GM19467 (cell line): ENCODE measurements at regions not wholly inside any gene's neighbourhood (a gene's known extent, or its start where the extent isn't known, plus 50 kb on each side); places are given as distances from the start of the nearest gene placed in this dataset.

Experiments used
- ATAC-seq: cut with Tn5 transposase; IDR thresholded peaks from one replicate; pipeline ENCODE4 v1.9.1; 2021; ENCODE audit warnings: mild to moderate bottlenecking, moderate library complexity; ENCODE audit not compliant: unreplicated experiment

DNA sequence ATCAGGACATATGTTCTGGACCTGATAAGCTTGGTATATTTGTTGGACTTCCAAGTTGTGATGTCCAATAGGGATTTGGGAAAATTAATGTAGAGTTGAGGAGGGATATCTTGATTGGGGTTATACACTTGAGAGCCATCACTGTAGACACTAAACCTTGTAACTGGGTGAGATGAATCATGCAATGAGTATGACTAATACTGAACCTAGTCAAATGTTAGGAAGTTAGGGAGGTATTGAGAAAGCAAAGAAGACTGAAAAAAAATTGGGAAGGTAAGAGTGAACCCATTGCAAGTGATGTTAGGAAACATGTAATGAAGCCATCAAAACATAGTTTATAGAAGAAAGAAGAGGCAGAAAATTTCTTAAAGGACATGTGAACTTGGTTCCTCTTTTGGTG lies 668.4 kb upstream of the CDH9 start:
- ATAC-seq = no peak

DNA sequence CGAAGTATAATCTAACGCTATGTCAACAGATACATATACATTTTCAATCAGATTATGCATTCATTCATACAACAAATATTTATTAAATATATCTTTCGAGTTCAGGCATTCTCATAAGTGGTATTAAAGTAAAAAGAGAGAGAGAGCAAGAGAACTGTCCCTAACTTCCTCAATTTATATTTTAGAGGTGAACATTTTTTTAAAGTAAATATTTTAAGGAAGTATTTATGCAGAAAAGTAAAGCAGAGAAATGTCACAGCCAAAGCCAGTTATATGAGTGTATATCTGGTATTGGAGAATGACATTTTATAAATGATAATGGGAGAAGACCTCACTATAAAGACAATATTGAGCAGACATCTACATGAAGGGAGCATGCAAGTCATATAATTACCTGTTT lies 667.3 kb upstream of the CDH9 start:
- no peak for ATAC-seq

DNA sequence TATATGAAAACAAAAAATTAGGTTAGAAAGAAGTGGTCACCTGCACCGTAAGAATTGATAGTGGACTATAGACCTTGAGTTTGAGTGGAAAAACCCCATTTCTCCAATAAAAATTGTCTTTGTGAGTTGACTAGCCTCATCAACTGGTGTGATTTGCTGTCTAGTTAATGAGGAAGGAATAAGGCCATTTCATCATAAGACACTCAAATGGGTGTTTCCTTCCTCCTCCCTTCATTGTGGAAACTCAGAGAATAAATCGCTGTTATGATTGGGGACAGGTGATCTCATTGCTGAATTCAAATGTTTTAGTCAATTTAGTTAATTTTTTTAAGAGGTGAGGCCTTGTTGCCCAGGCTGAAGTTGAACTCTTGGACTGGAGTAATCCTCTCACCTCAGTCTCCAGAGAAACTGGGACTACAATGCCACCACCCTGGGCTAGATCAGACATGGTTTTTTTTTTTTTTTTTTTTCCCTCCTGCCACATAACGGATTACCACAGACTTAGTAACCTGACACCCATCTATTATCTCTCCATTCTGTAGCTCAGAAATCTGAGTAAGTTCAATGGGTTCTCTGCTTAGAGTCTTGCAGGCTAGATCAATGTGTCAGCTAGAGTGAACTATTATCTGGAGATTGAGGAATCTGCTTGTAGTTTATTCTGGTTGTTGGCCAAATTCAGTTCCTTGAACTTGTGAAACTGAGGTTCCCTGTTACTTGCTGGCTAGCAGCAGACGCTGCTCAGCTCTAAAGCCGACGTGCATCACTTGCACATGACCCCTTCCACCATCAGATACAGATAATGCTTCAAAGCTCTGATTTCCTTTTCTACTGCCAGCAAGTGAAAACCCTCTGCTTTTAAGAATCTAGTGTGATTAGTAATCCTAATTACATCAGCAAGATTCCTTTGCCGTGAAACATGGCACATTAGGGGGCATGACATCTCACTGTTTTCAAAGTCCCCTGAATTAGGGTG lies 663.8 kb upstream of the CDH9 start:
- no peak for ATAC-seq

DNA sequence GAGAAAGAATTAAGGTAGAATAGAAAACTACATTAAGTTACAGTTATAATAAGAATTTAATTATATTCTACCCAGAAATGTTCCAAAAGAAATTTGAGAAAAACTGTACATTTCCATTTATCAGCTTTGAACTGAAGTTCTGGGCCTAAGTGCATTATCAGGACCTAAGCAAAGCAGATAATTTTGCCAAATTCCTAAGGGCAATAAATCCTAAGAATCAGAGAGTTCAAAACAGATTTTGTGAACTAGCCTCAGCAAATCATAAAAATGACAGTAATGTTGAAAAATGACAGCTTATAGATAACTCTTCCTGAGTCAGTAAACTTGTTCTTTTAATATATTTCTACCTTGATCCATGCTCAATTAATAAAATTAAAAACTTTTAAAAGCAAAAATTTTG lies 662.1 kb upstream of the CDH9 start:
- no peak for ATAC-seq

DNA sequence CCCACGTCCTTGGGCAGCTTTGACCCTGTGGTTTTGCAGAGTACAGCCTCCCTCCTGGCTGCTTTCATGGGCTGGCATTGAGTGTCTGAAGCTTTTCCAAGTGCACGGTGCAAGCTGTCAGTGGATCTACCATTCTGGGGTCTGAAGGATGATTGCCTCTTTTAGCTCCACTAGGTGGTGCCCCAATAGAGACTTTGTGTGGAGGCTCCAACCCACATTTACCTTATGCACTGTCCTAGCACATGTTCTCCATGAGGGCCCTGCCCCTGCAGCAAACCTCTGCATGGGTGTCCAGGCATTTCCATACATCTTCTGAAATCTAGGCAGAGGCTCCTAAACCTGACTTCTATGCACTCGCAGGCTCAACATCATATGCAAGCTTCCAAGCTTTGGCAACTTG lies 644.2 kb upstream of the CDH9 start:
- ATAC-seq = no peak

DNA sequence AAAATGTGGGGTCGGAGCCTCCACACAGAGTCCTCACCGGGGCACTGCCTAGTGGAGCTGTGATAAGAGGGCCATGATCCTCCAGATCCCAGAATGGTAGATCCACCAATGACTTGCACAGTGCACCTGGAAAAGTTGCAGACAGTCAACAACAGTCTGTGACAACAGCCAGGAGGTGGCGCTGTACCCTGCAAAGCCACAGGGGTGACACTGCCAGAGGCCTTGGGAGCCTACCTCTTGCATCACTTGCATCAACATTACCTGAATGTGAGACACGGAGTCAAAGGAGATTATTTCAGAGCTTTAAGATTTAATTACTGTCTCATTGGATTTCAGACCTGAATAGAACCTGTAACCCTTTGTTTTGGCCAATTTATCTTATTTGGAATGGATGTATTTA lies 614.1 kb upstream of the CDH9 start:
- no peak for ATAC-seq

DNA sequence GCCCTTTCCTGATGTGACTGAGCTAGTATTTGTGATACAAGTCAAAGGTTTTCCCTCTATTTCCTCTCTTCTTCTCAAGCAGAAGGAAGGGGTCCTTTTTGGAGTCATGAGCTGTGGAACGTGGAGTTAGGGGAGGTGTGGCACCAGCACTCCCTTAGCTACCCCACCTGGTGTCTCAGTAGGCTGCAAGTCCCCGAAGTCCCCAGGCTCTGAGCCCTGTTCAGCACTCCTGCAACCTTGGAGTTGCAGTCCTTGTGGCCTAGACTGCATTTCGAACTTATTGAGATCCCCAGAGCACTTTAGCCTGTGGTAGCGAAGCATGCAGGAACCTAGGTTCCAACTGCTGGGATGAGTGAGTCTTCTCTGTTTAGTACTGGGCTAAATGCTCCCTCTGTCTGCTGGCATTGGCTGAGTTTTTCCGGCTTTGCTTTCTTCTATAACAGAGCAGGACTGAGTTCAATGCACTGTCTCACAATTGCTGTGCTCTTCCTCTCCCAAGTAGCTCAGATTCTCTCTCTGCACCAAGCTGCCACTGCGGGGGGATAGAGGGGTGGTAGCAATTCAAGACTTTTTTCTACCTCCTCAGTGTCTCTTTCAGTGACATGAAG lies 600.7 kb upstream of the CDH9 start:
- ATAC-seq = no peak

DNA sequence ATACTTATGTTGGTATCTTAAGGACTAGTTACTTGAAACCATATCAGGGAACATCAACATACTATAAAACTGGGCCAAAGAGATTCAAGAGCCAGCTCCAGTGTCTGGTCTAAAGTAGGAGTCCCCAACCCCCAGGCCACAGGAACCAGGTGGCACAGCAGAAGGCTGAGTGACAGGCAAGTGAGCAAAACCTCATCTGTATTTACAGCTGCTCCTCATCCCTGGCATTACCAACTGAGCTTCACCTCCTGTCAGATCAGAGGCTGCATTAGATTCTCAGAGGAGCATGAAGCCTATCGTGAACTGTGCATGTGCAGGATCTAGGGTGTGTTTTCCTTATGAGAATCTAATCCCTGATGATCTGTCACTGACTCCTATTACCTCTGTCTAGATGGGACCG lies 581.6 kb upstream of the CDH9 start:
- ATAC-seq = no peak

DNA sequence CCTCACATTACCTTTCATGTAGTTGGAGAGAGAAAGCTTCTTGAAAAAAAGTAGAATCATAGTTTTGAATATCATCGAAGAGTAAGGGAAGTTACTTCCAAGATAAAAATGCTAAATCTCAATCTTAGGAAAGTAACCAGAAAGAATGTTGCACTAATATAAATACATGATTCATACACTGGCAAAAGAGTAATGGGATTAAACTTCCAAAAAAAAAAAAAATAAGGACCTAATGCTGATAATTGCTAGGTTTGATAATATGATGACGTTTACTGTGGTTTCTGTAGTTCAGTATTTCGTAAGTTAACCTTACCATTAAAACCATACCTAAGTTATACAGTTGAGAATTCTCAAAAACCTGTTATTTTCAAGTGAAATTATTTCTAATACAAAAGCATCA lies 573.8 kb upstream of the CDH9 start:
- ATAC-seq = no peak

DNA sequence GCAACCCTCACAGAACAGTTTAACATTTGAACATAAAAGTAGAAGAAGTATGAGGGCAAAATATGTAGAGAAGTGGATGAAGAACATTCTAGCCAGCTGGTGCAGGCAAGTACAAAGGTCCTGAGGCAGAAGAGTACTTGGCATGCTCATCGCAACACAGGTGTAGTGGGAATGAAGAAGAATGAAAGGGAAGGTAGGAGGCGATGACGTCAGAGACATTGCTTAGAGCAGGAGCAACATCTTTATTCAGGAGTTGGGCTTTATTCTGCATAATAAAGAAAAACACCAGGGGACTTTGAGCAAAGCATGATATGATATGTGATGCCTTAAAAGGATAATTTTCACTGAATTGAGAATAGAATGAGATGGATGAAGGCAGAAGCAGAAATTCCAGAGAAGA lies 570.6 kb upstream of the CDH9 start:
- no peak for ATAC-seq

DNA sequence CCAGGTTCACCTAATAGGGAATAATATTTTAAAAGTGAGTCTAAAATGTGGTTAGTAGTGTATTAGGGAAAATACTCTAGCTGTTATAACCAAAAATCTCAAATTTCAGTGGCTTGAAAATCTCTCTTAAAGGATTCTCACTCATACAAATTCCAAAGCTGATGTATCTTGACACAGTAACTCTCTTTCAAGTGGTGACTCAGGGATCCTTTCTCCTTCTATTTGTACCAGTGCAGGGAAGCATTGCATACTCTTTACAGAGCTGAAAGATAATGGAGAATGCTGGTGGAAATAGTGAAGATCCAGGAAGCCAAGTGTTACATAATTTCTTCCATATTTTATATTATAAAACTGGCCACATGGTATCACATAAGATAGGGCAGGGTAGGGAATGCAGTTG lies 560.2 kb upstream of the CDH9 start:
- no peak for ATAC-seq

DNA sequence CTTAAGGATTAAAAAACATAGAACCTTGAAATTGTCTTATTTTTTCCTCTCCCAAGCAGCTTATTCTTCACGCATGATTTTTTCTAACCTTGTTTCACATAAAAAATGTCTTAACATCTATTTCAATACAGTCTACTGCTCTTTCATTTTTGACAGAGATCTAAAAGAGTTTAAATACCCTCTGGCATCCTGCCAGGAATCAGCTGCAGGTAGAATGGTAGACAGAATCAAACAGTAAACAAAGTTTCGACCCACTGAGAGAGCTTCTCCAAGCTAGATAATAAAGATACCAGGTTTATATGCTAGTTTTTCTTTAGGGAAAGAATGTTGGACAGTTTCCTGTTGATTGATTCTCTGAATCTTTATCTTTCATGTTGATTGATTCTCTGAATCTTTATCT lies 555.8 kb upstream of the CDH9 start:
- ATAC-seq = no peak

DNA sequence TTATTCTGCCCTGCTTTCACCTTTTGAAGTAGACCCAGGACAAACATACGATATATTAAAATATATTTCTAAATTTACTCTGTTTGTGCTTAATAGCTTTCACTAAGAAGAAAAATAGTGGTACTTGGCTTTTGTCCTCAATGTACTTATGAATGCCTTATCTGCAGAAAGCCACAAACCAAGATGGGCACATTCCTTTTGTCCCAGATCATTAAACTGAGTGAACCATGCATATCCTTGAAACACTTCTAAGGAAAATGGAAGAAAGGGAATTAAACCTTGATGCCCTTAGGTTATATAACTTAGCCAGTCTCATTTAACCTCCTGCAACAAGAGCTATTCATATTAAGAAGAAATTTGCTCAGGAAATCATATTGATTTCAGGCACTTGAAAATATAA lies 553.8 kb upstream of the CDH9 start:
- no peak for ATAC-seq

DNA sequence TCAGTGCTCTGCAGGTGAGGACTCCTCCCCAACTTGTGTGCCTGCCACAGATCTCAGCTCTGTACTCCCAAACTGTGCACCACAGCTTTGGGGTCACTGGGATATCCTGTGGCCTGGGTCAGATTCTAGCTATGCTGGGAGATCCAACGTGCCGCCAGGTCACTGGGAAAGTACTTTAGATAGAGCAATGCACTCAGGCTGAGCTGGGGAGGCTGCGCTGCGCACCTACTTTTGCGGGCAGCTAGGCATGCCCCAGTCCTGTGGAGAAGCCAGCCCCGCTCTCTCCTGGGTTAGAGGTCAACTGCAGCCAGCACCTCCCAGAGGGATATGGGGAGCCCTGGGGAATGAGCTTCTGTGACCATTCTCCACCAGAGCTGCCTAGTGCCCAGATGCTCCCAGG lies 552.1 kb upstream of the CDH9 start:
- ATAC-seq = no peak

DNA sequence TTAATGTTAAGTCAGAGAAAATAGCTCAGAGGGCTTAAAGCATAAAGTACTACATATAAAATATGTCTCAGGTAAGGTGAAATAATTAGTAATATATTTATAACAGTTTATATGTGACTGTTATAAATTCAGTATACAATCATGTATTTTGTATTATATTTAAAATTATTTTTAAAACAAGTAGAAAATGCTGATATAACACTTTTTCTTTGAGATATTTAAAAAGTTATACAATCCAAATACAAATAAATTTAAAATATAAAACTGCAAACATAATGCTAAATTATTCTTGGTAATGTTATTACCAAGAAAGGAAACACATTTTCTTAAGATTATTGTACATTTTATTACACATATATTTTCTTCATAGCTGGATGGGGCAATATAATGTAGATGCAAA lies 539.9 kb upstream of the CDH9 start:
- ATAC-seq = no peak

DNA sequence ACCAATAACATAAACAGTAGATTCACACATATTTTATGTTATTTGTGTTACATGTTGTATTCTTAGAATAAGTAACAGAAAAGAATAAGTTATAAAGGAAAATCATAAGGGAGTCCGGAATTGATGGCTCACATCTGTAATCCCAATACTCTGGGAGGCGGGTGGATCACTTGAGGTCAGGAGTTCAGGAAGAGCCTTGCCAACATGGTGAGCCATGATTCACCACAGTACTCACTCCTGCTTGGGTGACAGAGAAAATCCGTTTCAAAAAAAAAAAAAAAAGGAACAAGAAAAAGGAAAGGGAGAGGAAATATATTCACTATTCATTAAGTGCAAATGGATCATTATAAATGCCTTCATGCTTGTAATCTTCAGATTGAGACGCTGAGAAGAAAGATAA lies 533.3 kb upstream of the CDH9 start:
- no peak for ATAC-seq

DNA sequence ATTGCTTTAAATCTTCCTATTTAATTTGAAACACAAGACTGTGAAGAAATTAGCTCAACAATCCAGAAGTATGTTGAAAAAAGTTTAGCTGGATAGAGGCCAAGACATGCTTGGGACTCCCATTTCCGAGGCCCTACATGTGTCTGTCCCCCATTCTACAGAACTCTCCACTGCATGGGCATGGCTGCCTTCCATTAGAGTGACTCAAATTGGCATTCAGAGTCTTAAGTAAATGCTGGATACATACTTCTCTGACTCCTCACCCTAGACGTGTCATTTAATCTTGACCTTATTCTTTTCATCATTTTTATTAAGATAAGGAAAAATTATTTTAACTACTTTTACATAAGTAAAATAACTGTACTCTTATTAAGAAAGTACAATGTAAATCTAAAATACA lies 530.4 kb upstream of the CDH9 start:
- no peak for ATAC-seq

DNA sequence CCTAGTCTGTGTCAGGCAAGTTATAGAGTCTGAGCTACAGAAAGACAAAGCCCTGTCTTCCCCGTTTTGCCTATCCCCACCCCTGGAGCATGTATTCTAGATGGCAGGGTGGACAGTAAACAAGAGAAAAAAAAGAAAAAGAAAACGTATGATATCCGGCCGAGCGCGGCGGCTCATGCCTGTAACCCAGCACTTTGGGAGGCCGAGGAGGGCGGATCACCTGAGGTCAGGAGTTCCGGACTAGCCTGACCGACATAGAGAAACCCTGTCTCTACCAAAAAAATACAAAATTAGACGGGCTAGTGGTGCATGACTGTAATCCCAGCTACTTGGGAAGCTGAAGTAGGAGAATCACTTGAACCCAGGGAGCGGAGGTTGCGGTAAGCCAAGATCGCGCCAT lies 523.0 kb upstream of the CDH9 start:
- no peak for ATAC-seq

DNA sequence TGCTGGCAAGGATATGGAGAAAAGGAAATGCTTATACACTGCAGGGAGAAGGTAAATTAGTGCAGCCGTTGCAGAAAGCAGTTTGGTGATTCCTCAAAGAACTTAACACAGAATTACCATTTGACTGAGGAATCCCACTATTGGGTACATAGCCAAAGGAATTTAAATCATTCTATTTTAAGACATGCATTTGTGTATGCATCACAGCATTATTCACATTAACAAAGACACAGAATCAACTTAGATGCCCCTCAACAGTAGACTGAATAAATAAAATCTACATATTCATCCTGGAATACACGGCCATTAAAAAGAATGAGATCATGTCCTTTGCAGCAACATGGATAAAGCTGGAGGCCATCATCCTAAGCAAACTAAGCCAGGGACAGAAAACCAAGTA lies 510.1 kb upstream of the CDH9 start:
- ATAC-seq = no peak

DNA sequence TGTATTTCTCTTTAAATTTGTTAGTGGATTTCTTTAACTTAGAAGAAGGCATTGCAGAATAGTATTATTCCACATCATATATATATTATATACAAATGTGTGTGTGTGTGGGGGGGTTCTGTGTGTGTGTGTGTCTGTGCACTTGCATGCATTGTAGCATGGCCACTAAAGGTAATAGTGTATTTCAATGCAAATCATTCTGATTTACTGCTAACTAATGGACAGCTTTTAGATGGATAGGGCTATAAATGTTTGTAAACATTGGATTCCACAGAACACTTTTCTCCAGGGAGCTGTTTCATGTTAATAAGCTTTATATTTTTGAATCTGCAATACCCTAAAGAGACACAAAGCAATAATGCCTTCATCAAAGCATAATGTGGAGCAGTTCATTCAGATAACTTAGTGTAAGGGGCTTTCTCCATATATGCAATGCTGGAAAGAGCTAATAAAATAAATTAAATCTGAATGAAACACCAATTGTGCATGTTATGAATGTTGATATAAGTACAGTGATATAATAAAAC lies 496.7 kb upstream of the CDH9 start:
- no peak for ATAC-seq

DNA sequence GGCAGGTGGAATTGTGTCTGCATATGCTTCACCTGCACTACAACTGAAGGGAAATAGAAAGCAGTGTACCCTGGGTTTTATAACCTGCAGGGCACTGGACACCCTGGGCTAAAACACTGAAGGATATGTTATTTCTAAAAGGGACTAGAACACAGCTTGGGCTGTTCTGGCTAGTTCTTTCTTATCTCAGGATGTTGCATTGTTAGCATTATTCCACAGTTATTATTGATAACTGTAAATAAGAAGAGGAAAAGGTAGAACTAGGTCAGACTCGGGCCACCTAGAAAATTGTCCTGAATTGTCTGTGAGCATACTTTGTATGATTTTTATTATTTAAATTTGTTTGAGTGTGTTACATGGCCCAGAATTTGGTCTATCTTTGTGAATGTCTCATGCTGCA lies 493.9 kb upstream of the CDH9 start:
- ATAC-seq = no peak

DNA sequence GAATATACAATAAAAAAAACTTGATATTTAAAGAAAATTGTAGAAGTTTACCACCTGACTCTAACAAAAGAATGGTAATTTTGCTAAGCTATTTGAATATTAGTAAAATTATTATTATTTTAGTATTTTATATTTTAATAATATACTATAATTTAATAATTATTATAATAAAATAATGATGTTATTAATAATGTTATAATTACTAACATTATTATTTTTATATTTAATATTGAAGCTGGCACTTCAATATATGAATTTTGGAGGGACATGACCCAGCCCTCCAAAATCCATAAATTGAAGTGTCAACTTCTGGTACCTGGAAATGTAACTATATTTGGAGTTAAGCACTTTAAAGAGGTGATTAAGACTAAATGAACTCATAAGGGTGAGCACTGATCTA lies 486.1 kb upstream of the CDH9 start:
- no peak for ATAC-seq
